ENCODE measurements at regions not wholly inside any gene's neighbourhood (a gene's known extent, or its start where the extent isn't known, plus 50 kb on each side); places are given as distances from the start of the nearest gene placed in this dataset.
"Not testable (repeated sequence)": the region's sequence is repeated elsewhere in the genome, so short reads cannot be mapped to it uniquely, and the experiment has no call there.

GRCh38 chr7:19623676-19624075 lies 85.2 kb downstream of the POLR1F start:
- no peak for DNase-seq (ENCODE audit: low read depth, low spot score)

- no peak for DNase-seq (ENCODE audit: low read depth, low spot score)
These were observed 87.1 kb downstream of the POLR1F start for GRCh38 chr7:19621740-19622139.

GRCh38 chr7:19620470-19620869 lies 88.4 kb downstream of the POLR1F start:
- DNase-seq (ENCODE audit: low read depth, low spot score), result no peak

- no peak for DNase-seq (ENCODE audit: low read depth, low spot score)
These were observed 89.7 kb downstream of the POLR1F start for GRCh38 chr7:19619122-19619521.

- no peak for DNase-seq (ENCODE audit: low read depth, low spot score)
These were observed 90.9 kb downstream of the POLR1F start for GRCh38 chr7:19617901-19618300.

- no peak for DNase-seq (ENCODE audit: low read depth, low spot score)
These were observed 98.5 kb downstream of the POLR1F start for GRCh38 chr7:19610194-19610943.

- no peak for DNase-seq (ENCODE audit: low read depth, low spot score)
These were observed 119.4 kb downstream of the POLR1F start for GRCh38 chr7:19589446-19589845.

- DNase-seq (ENCODE audit: low read depth, low spot score), result peak; percentile 23
These were observed 121.5 kb downstream of the POLR1F start for GRCh38 chr7:19587291-19587690.

- DNase-seq (ENCODE audit: low read depth, low spot score), result no peak
These were observed 123.1 kb downstream of the POLR1F start for GRCh38 chr7:19585761-19586160.

- DNase-seq (ENCODE audit: low read depth, low spot score), result no peak
These were observed 132.8 kb downstream of the POLR1F start for GRCh38 chr7:19575909-19576557.

GRCh38 chr7:19574131-19574530 lies 134.7 kb downstream of the POLR1F start:
- DNase-seq (ENCODE audit: low read depth, low spot score), result no peak

GRCh38 chr7:19572566-19572965 lies 136.3 kb downstream of the POLR1F start:
- no peak for DNase-seq (ENCODE audit: low read depth, low spot score)

GRCh38 chr7:19567011-19567410 lies 141.8 kb downstream of the POLR1F start:
- no peak for DNase-seq (ENCODE audit: low read depth, low spot score)

GRCh38 chr7:19565602-19566001 lies 143.2 kb downstream of the POLR1F start:
- DNase-seq (ENCODE audit: low read depth, low spot score), result no peak

GRCh38 chr7:19561121-19561805 lies 147.6 kb downstream of the POLR1F start:
- DNase-seq (ENCODE audit: low read depth, low spot score), result no peak

- DNase-seq (ENCODE audit: low read depth, low spot score), result no peak
These were observed 148.5 kb downstream of the POLR1F start for GRCh38 chr7:19560111-19560883.

- DNase-seq (ENCODE audit: low read depth, low spot score), result no peak
These were observed 150.3 kb downstream of the POLR1F start for GRCh38 chr7:19558527-19558926.

GRCh38 chr7:19557726-19558465 lies 150.9 kb downstream of the POLR1F start:
- DNase-seq (ENCODE audit: low read depth, low spot score), result no peak

GRCh38 chr7:19554581-19554980 lies 154.3 kb downstream of the POLR1F start:
- DNase-seq (ENCODE audit: low read depth, low spot score), result no peak

- no peak for DNase-seq (ENCODE audit: low read depth, low spot score)
These were observed 156.3 kb downstream of the POLR1F start for GRCh38 chr7:19552576-19552975.

GRCh38 chr7:19549246-19549645 lies 159.6 kb downstream of the POLR1F start:
- DNase-seq (ENCODE audit: low read depth, low spot score), result not testable (repeated sequence)

Data from iPS DF 19.7 (cell line).